ENCODE measurements at regions not wholly inside any gene's neighbourhood (a gene's known extent, or its start where the extent isn't known, plus 50 kb on each side); places are given as distances from the start of the nearest gene placed in this dataset.
"Not testable (repeated sequence)": the region's sequence is repeated elsewhere in the genome, so short reads cannot be mapped to it uniquely, and the experiment has no call there.

- no peak for DNase-seq (ENCODE audit: low read depth in 3 of 3)
Measured at GRCh38 chr12:91249054-91249453, 66.4 kb upstream of the DCN start.

- not testable (repeated sequence) for DNase-seq (ENCODE audit: low read depth in 3 of 3)
Measured at GRCh38 chr12:91243177-91243576, 60.6 kb upstream of the DCN start.

- no peak for DNase-seq (ENCODE audit: low read depth in 3 of 3)
Measured at GRCh38 chr12:91241756-91242155, 59.1 kb upstream of the DCN start.

GRCh38 chr12:91240386-91241095, 57.9 kb upstream of the DCN start:
- DNase-seq (ENCODE audit: low read depth in 3 of 3), result no peak

GRCh38 chr12:91239481-91239880, 56.9 kb upstream of the DCN start:
- DNase-seq (ENCODE audit: low read depth in 3 of 3), result no peak
